ENCODE measurements at regions not wholly inside any gene's neighbourhood (a gene's known extent, or its start where the extent isn't known, plus 50 kb on each side); places are given as distances from the start of the nearest gene placed in this dataset.

- no peak for DNase-seq (ENCODE audit: low read depth in 2 of 2)
These were observed 72.7 kb upstream of the AKAP13 start for GRCh38 chr15:85307687-85308045.

GRCh38 chr15:85311647-85312046, 68.8 kb upstream of the AKAP13 start:
- DNase-seq (ENCODE audit: low read depth in 2 of 2) = no peak

GRCh38 chr15:85312486-85312885, 67.9 kb upstream of the AKAP13 start:
- DNase-seq (ENCODE audit: low read depth in 2 of 2) = no peak

GRCh38 chr15:85312929-85313331, 67.5 kb upstream of the AKAP13 start:
- no peak for DNase-seq (ENCODE audit: low read depth in 2 of 2)

- DNase-seq (ENCODE audit: low read depth in 2 of 2) = no peak
These were observed 67.1 kb upstream of the AKAP13 start for GRCh38 chr15:85313339-85313738.

- no peak for DNase-seq (ENCODE audit: low read depth in 2 of 2)
These were observed 66.3 kb upstream of the AKAP13 start for GRCh38 chr15:85314146-85314545.

- DNase-seq (ENCODE audit: low read depth in 2 of 2) = no peak
These were observed 65.8 kb upstream of the AKAP13 start for GRCh38 chr15:85314633-85315032.

GRCh38 chr15:85316244-85316934, 64.0 kb upstream of the AKAP13 start:
- DNase-seq (ENCODE audit: low read depth in 2 of 2) = peak in 1 of 2 donors; percentile 40

- DNase-seq (ENCODE audit: low read depth in 2 of 2) = peak in 1 of 2 donors; percentile 75
These were observed 62.2 kb upstream of the AKAP13 start for GRCh38 chr15:85318048-85318731.

GRCh38 chr15:85318732-85319076, 61.7 kb upstream of the AKAP13 start:
- no peak for DNase-seq (ENCODE audit: low read depth in 2 of 2)

GRCh38 chr15:85324202-85324601, 56.2 kb upstream of the AKAP13 start:
- no peak for DNase-seq (ENCODE audit: low read depth in 2 of 2)

GRCh38 chr15:85325834-85326233, 54.6 kb upstream of the AKAP13 start:
- DNase-seq (ENCODE audit: low read depth in 2 of 2) = no peak

GRCh38 chr15:85326291-85326690, 54.1 kb upstream of the AKAP13 start:
- no peak for DNase-seq (ENCODE audit: low read depth in 2 of 2)

- no peak for DNase-seq (ENCODE audit: low read depth in 2 of 2)
These were observed 52.6 kb upstream of the AKAP13 start for GRCh38 chr15:85327820-85328219.

- no peak for DNase-seq (ENCODE audit: low read depth in 2 of 2)
These were observed 50.6 kb upstream of the AKAP13 start for GRCh38 chr15:85329561-85330422.

Data from dermis microvascular lymphatic vessel endothelial cell (primary cell).